ENCODE measurements at regions not wholly inside any gene's neighbourhood (a gene's known extent, or its start where the extent isn't known, plus 50 kb on each side); places are given as distances from the start of the nearest gene placed in this dataset.

GRCh38 chrY:18966001-18966400 is 192.5 kb upstream of the HSFY2 start:
- Histone ChIP-seq H3K36me3 (ENCODE audit: control insufficient read depth in 4 of 4, insufficient read depth in 3 of 4, low read depth in 1 of 4, low read length in 3 of 4) (no peaks in the 10 kb centered on the region), H3K27ac (ENCODE audit: low read depth in 1 of 2, low read length in 2 of 2) (no peak overlapping the region), H3K9me3 (ENCODE audit: control insufficient read depth in 4 of 4, low read length in 3 of 4) (no peaks in the 10 kb centered on the region), H3K9ac (ENCODE audit: low read depth in 1 of 2, low read length in 2 of 2) (no peak overlapping the region), H3K4me3 (ENCODE audit: low read depth in 1 of 3, low read length in 3 of 3) (no peak overlapping the region), H3K4me1 (ENCODE audit: control insufficient read depth in 4 of 4, insufficient read depth in 4 of 4, low read length in 3 of 4) (no peaks in the 10 kb centered on the region), H3K27me3 (ENCODE audit: control insufficient read depth in 4 of 4, insufficient read depth in 4 of 4, low read length in 3 of 4) (no peaks in the 10 kb centered on the region)
- WGBS = 94% methylated on average over 1 of the region's 1 CpG
- DNase-seq (ENCODE audit: low spot score) = no peak
- TF ChIP-seq NR2F2 (IDR thresholded peaks at IDR 0.05) (no peak), ATF3 (IDR thresholded peaks at IDR 0.05) (no peak)

- no peaks in the 10 kb centered on the region for H3K36me3 ChIP-seq (ENCODE audit: control insufficient read depth in 4 of 4, insufficient read depth in 3 of 4, low read depth in 1 of 4, low read length in 3 of 4)
- H3K9me3 ChIP-seq (ENCODE audit: control insufficient read depth in 4 of 4, low read length in 3 of 4) = no peaks in the 10 kb centered on the region
- TF ChIP-seq SP1 (IDR thresholded peaks at IDR 0.05) (no peak), NR2F2 (IDR thresholded peaks at IDR 0.05) (no peak), CTCF (IDR thresholded peaks at IDR 0.05; ENCODE audit: low read depth, low read length, missing input control) (no peak), ZBTB33 (IDR thresholded peaks at IDR 0.05) (no peak), HNF4A (conservative IDR thresholded peaks at IDR 0.05) (no peak), REST (IDR thresholded peaks at IDR 0.05) (no peak), MAX (IDR thresholded peaks at IDR 0.05) (no peak), EGR1 (IDR thresholded peaks at IDR 0.05; ENCODE audit: low read depth in 2 of 2) (no peak), FOXA1 (IDR thresholded peaks at IDR 0.05) (no peak), FOXA2 (IDR thresholded peaks at IDR 0.05) (no peak), RXRA (IDR thresholded peaks at IDR 0.05) (no peak), GABPA (IDR thresholded peaks at IDR 0.05 in 1 of 2, conservative IDR thresholded peaks at IDR 0.05 in 1 of 2) (no peak), RAD21 (IDR thresholded peaks at IDR 0.05) (no peak), JUND (IDR thresholded peaks at IDR 0.05) (no peak), YY1 (IDR thresholded peaks at IDR 0.05) (no peak)
- DNase-seq (ENCODE audit: low spot score) = no peak
- no peaks in the 10 kb centered on the region for H3K27me3 ChIP-seq (ENCODE audit: control insufficient read depth in 4 of 4, insufficient read depth in 4 of 4, low read length in 3 of 4)
- H3K9ac ChIP-seq (ENCODE audit: low read depth in 1 of 2, low read length in 2 of 2) = no peak overlapping the region
- H3K4me3 ChIP-seq (ENCODE audit: low read depth in 1 of 3, low read length in 3 of 3) = no peak overlapping the region
- H3K27ac ChIP-seq (ENCODE audit: low read depth in 1 of 2, low read length in 2 of 2) = no peak overlapping the region
- WGBS = 79% methylated on average over 4 of the region's 4 CpGs
- no peaks in the 10 kb centered on the region for H3K4me1 ChIP-seq (ENCODE audit: control insufficient read depth in 4 of 4, insufficient read depth in 4 of 4, low read length in 3 of 4)
These were observed 185.3 kb upstream of the HSFY2 start for GRCh38 chrY:18958846-18959245.

Data from liver (tissue), 8 donors.